ENCODE measurements at regions not wholly inside any gene's neighbourhood (a gene's known extent, or its start where the extent isn't known, plus 50 kb on each side); places are given as distances from the start of the nearest gene placed in this dataset.

GRCh38 chr5:58259685-58260152, 200.2 kb downstream of the PLK2 start:
- Histone ChIP-seq H3K9me3 (ENCODE audit: control insufficient read depth, low read length) (no peaks in the 10 kb centered on the region), H3K4me3 (ENCODE audit: extremely low read depth, insufficient read depth, low read length, poor library complexity, severe bottlenecking) (no peak overlapping the region), H3K27ac (ENCODE audit: low read depth, low read length, severe bottlenecking) (peak overlapping the region; percentile 74), H3K4me1 (ENCODE audit: control insufficient read depth, insufficient read depth, low read length, poor library complexity, severe bottlenecking) (peaks cover 13% of the 10 kb centered on the region), H3K36me3 (ENCODE audit: control insufficient read depth, insufficient read depth, low read length) (no peaks in the 10 kb centered on the region)
- 32 to 57% methylated on average over 3 to 4 of the region's 6 CpGs for WGBS, 2 experiments (ENCODE audit: insufficient coverage in 2 of 2)

GRCh38 chr5:58258984-58259684, 200.8 kb downstream of the PLK2 start:
- Histone ChIP-seq H3K27ac (ENCODE audit: low read depth, low read length, severe bottlenecking) (peak overlapping the region; percentile 25), H3K36me3 (ENCODE audit: control insufficient read depth, insufficient read depth, low read length) (no peaks in the 10 kb centered on the region), H3K4me1 (ENCODE audit: control insufficient read depth, insufficient read depth, low read length, poor library complexity, severe bottlenecking) (peaks cover 13% of the 10 kb centered on the region), H3K4me3 (ENCODE audit: extremely low read depth, insufficient read depth, low read length, poor library complexity, severe bottlenecking) (no peak overlapping the region), H3K9me3 (ENCODE audit: control insufficient read depth, low read length) (no peaks in the 10 kb centered on the region)

GRCh38 chr5:58255970-58256369, 203.9 kb downstream of the PLK2 start:
- no peaks in the 10 kb centered on the region for H3K9me3 ChIP-seq (ENCODE audit: control insufficient read depth, low read length)
- no peak overlapping the region for H3K4me3 ChIP-seq (ENCODE audit: extremely low read depth, insufficient read depth, low read length, poor library complexity, severe bottlenecking)
- peaks cover 13% of the 10 kb centered on the region for H3K4me1 ChIP-seq (ENCODE audit: control insufficient read depth, insufficient read depth, low read length, poor library complexity, severe bottlenecking)
- 80 to 100% methylated on average over 1 of the region's 2 CpGs for WGBS, 2 experiments (ENCODE audit: insufficient coverage in 2 of 2)
- no peak overlapping the region for H3K27ac ChIP-seq (ENCODE audit: low read depth, low read length, severe bottlenecking)
- no peaks in the 10 kb centered on the region for H3K36me3 ChIP-seq (ENCODE audit: control insufficient read depth, insufficient read depth, low read length)

GRCh38 chr5:58255386-58255785, 204.5 kb downstream of the PLK2 start:
- no peak overlapping the region for H3K27ac ChIP-seq (ENCODE audit: low read depth, low read length, severe bottlenecking)
- no peak overlapping the region for H3K4me3 ChIP-seq (ENCODE audit: extremely low read depth, insufficient read depth, low read length, poor library complexity, severe bottlenecking)
- H3K4me1 ChIP-seq (ENCODE audit: control insufficient read depth, insufficient read depth, low read length, poor library complexity, severe bottlenecking) = peaks cover 13% of the 10 kb centered on the region
- H3K9me3 ChIP-seq (ENCODE audit: control insufficient read depth, low read length) = no peaks in the 10 kb centered on the region
- no CpG with 5 or more reads among the region's 1 CpG for WGBS, 2 experiments (ENCODE audit: insufficient coverage in 2 of 2)
- no peaks in the 10 kb centered on the region for H3K36me3 ChIP-seq (ENCODE audit: control insufficient read depth, insufficient read depth, low read length)

- Histone ChIP-seq H3K4me3 (ENCODE audit: extremely low read depth, insufficient read depth, low read length, poor library complexity, severe bottlenecking) (no peak overlapping the region), H3K27ac (ENCODE audit: low read depth, low read length, severe bottlenecking) (no peak overlapping the region), H3K36me3 (ENCODE audit: control insufficient read depth, insufficient read depth, low read length) (no peaks in the 10 kb centered on the region), H3K4me1 (ENCODE audit: control insufficient read depth, insufficient read depth, low read length, poor library complexity, severe bottlenecking) (peaks cover 30% of the 10 kb centered on the region), H3K9me3 (ENCODE audit: control insufficient read depth, low read length) (no peaks in the 10 kb centered on the region)
- 100% methylated on average over 1 of the region's 1 CpG for WGBS, 2 experiments (ENCODE audit: insufficient coverage in 2 of 2)
Measured at GRCh38 chr5:58248221-58248620, 211.7 kb downstream of the PLK2 start.

GRCh38 chr5:58246461-58246944, 213.4 kb downstream of the PLK2 start:
- Histone ChIP-seq H3K27ac (ENCODE audit: low read depth, low read length, severe bottlenecking) (peak overlapping the region; percentile 55), H3K4me3 (ENCODE audit: extremely low read depth, insufficient read depth, low read length, poor library complexity, severe bottlenecking) (no peak overlapping the region), H3K9me3 (ENCODE audit: control insufficient read depth, low read length) (peaks cover 5% of the 10 kb centered on the region), H3K4me1 (ENCODE audit: control insufficient read depth, insufficient read depth, low read length, poor library complexity, severe bottlenecking) (peaks cover 30% of the 10 kb centered on the region), H3K36me3 (ENCODE audit: control insufficient read depth, insufficient read depth, low read length) (no peaks in the 10 kb centered on the region)
- WGBS, 2 experiments (ENCODE audit: insufficient coverage in 2 of 2) = 68 to 85% methylated on average over 2 to 3 of the region's 3 CpGs

GRCh38 chr5:58245476-58245840, 214.4 kb downstream of the PLK2 start:
- no peaks in the 10 kb centered on the region for H3K36me3 ChIP-seq (ENCODE audit: control insufficient read depth, insufficient read depth, low read length)
- peaks cover 5% of the 10 kb centered on the region for H3K9me3 ChIP-seq (ENCODE audit: control insufficient read depth, low read length)
- H3K4me1 ChIP-seq (ENCODE audit: control insufficient read depth, insufficient read depth, low read length, poor library complexity, severe bottlenecking) = peaks cover 30% of the 10 kb centered on the region
- H3K27ac ChIP-seq (ENCODE audit: low read depth, low read length, severe bottlenecking) = peak overlapping the region; percentile 55
- WGBS, 2 experiments (ENCODE audit: insufficient coverage in 2 of 2) = 92 to 93% methylated on average over 2 of the region's 3 CpGs
- H3K4me3 ChIP-seq (ENCODE audit: extremely low read depth, insufficient read depth, low read length, poor library complexity, severe bottlenecking) = no peak overlapping the region

- peak overlapping the region; percentile 55 for H3K27ac ChIP-seq (ENCODE audit: low read depth, low read length, severe bottlenecking)
- no peak overlapping the region for H3K4me3 ChIP-seq (ENCODE audit: extremely low read depth, insufficient read depth, low read length, poor library complexity, severe bottlenecking)
- peaks cover 5% of the 10 kb centered on the region for H3K9me3 ChIP-seq (ENCODE audit: control insufficient read depth, low read length)
- WGBS, 2 experiments (ENCODE audit: insufficient coverage in 2 of 2) = 74 to 82% methylated on average over 8 of the region's 8 CpGs
- no peaks in the 10 kb centered on the region for H3K36me3 ChIP-seq (ENCODE audit: control insufficient read depth, insufficient read depth, low read length)
- peaks cover 30% of the 10 kb centered on the region for H3K4me1 ChIP-seq (ENCODE audit: control insufficient read depth, insufficient read depth, low read length, poor library complexity, severe bottlenecking)
Measured at GRCh38 chr5:58244819-58245475, 214.9 kb downstream of the PLK2 start.

- Histone ChIP-seq H3K9me3 (ENCODE audit: control insufficient read depth, low read length) (peaks cover 5% of the 10 kb centered on the region), H3K4me1 (ENCODE audit: control insufficient read depth, insufficient read depth, low read length, poor library complexity, severe bottlenecking) (peaks cover 22% of the 10 kb centered on the region), H3K4me3 (ENCODE audit: extremely low read depth, insufficient read depth, low read length, poor library complexity, severe bottlenecking) (no peak overlapping the region), H3K36me3 (ENCODE audit: control insufficient read depth, insufficient read depth, low read length) (no peaks in the 10 kb centered on the region), H3K27ac (ENCODE audit: low read depth, low read length, severe bottlenecking) (peak overlapping the region; percentile 24)
- WGBS, 2 experiments (ENCODE audit: insufficient coverage in 2 of 2) = 83 to 96% methylated on average over 1 to 3 of the region's 3 CpGs
Measured at GRCh38 chr5:58241389-58241788, 218.5 kb downstream of the PLK2 start.

GRCh38 chr5:58240322-58240721, 219.6 kb downstream of the PLK2 start:
- WGBS, 2 experiments (ENCODE audit: insufficient coverage in 2 of 2) = 93 to 94% methylated on average over 2 to 3 of the region's 3 CpGs
- no peaks in the 10 kb centered on the region for H3K36me3 ChIP-seq (ENCODE audit: control insufficient read depth, insufficient read depth, low read length)
- H3K27ac ChIP-seq (ENCODE audit: low read depth, low read length, severe bottlenecking) = no peak overlapping the region

GRCh38 chr5:58239731-58240130, 220.2 kb downstream of the PLK2 start:
- no peak overlapping the region for H3K4me3 ChIP-seq (ENCODE audit: extremely low read depth, insufficient read depth, low read length, poor library complexity, severe bottlenecking)
- no CpG with 5 or more reads among the region's 3 CpGs for WGBS, 2 experiments (ENCODE audit: insufficient coverage in 2 of 2)
- H3K4me1 ChIP-seq (ENCODE audit: control insufficient read depth, insufficient read depth, low read length, poor library complexity, severe bottlenecking) = peaks cover 7% of the 10 kb centered on the region
- peaks cover 5% of the 10 kb centered on the region for H3K9me3 ChIP-seq (ENCODE audit: control insufficient read depth, low read length)
- no peak overlapping the region for H3K27ac ChIP-seq (ENCODE audit: low read depth, low read length, severe bottlenecking)
- no peaks in the 10 kb centered on the region for H3K36me3 ChIP-seq (ENCODE audit: control insufficient read depth, insufficient read depth, low read length)

More at GRCh38 chr5:58240322-58240721, 219.6 kb downstream of the PLK2 start:
- Histone ChIP-seq H3K9me3 (ENCODE audit: control insufficient read depth, low read length) (peaks cover 5% of the 10 kb centered on the region), H3K4me3 (ENCODE audit: extremely low read depth, insufficient read depth, low read length, poor library complexity, severe bottlenecking) (no peak overlapping the region), H3K4me1 (ENCODE audit: control insufficient read depth, insufficient read depth, low read length, poor library complexity, severe bottlenecking) (peaks cover 13% of the 10 kb centered on the region)

Measured in mesodermal cell (in vitro differentiated cells).